ENCODE measurements at regions not wholly inside any gene's neighbourhood (a gene's known extent, or its start where the extent isn't known, plus 50 kb on each side); places are given as distances from the start of the nearest gene placed in this dataset.

GRCh38 chr6:21965016-21965415 is 331.8 kb downstream of the PRL start:
- DNase-seq (ENCODE audit: low spot score) = no peak

GRCh38 chr6:21965953-21966539 is 330.8 kb downstream of the PRL start:
- DNase-seq (ENCODE audit: low spot score) = no peak

GRCh38 chr6:21967056-21967974 is 329.5 kb downstream of the PRL start:
- DNase-seq (ENCODE audit: low spot score) = no peak

- no peak for DNase-seq (ENCODE audit: low spot score)
Measured at GRCh38 chr6:21968411-21968810, 328.4 kb downstream of the PRL start.

GRCh38 chr6:21969192-21969591 is 327.6 kb downstream of the PRL start:
- no peak for DNase-seq (ENCODE audit: low spot score)

GRCh38 chr6:21970569-21971300 is 326.1 kb downstream of the PRL start:
- no peak for DNase-seq (ENCODE audit: low spot score)

- no peak for DNase-seq (ENCODE audit: low spot score)
Measured at GRCh38 chr6:21971541-21971940, 325.3 kb downstream of the PRL start.

- DNase-seq (ENCODE audit: low spot score) = no peak
Measured at GRCh38 chr6:21972516-21972915, 324.3 kb downstream of the PRL start.

- DNase-seq (ENCODE audit: low spot score) = no peak
Measured at GRCh38 chr6:21977346-21977745, 319.5 kb downstream of the PRL start.

GRCh38 chr6:21981235-21981833 is 315.5 kb downstream of the PRL start:
- no peak for DNase-seq (ENCODE audit: low spot score)

- no peak for DNase-seq (ENCODE audit: low spot score)
Measured at GRCh38 chr6:21984135-21984534, 312.7 kb downstream of the PRL start.

GRCh38 chr6:21984561-21984960 is 312.3 kb downstream of the PRL start:
- no peak for DNase-seq (ENCODE audit: low spot score)

GRCh38 chr6:21985904-21986303 is 310.9 kb downstream of the PRL start:
- no peak for DNase-seq (ENCODE audit: low spot score)

GRCh38 chr6:21986703-21987102 is 310.1 kb downstream of the PRL start:
- DNase-seq (ENCODE audit: low spot score) = no peak

- DNase-seq (ENCODE audit: low spot score) = peak; percentile 83
Measured at GRCh38 chr6:21987501-21987957, 309.3 kb downstream of the PRL start.

- no peak for DNase-seq (ENCODE audit: low spot score)
Measured at GRCh38 chr6:21990577-21990976, 306.3 kb downstream of the PRL start.

GRCh38 chr6:21992178-21992967 is 304.5 kb downstream of the PRL start:
- peak; percentile 41 for DNase-seq (ENCODE audit: low spot score)

GRCh38 chr6:21993841-21994240 is 303.0 kb downstream of the PRL start:
- no peak for DNase-seq (ENCODE audit: low spot score)

GRCh38 chr6:21994821-21995220 is 302.0 kb downstream of the PRL start:
- DNase-seq (ENCODE audit: low spot score) = no peak

- no peak for DNase-seq (ENCODE audit: low spot score)
Measured at GRCh38 chr6:21995318-21995717, 301.5 kb downstream of the PRL start.

GRCh38 chr6:21996425-21997118 is 300.3 kb downstream of the PRL start:
- DNase-seq (ENCODE audit: low spot score) = no peak
